ENCODE measurements at regions not wholly inside any gene's neighbourhood (a gene's known extent, or its start where the extent isn't known, plus 50 kb on each side); places are given as distances from the start of the nearest gene placed in this dataset.

GRCh38 chrX:110881971-110882370 is 86.4 kb upstream of the CHRDL1 start:
- TF ChIP-seq POLR2A (IDR thresholded peaks at IDR 0.05; ENCODE audit: extremely low read depth, insufficient read length) (no peak), CTCF (IDR thresholded peaks at IDR 0.05; ENCODE audit: low read depth, low read length) (no peak)

All from NB4 (cell line).